Pancreas (tissue), 10 donors: ENCODE measurements at regions not wholly inside any gene's neighbourhood (a gene's known extent, or its start where the extent isn't known, plus 50 kb on each side); places are given as distances from the start of the nearest gene placed in this dataset.

Source experiments
- ATAC-seq, 4 donors: fragments of 200-7000 bp; cut with Tn5 transposase; one replicate each; pipeline versions ENCODE4 v1.8.0 to v1.9.1; 2020; ENCODE audit warnings: mild to moderate bottlenecking in 4 of 4, moderate library complexity in 4 of 4
- DNase-seq, 6 donors: peaks; one replicate each; pipeline ENCODE4 v3.0.0-alpha.2; 2020
- FAIRE-seq: peaks from 2 replicates; lab custom pipeline; 2012; peaks lifted over from hg19 to GRCh38; lab: Jason Lieb, UNC
- H3K27ac ChIP-seq, 4 donors: fragments of 200-600 bp; sonication (generic); 1 replicate in 3 of 4; 2 replicates in 1 of 4; pipeline versions ENCODE4 v1.5.0 to v1.8.0; 2020
- H3K27me3 ChIP-seq, 4 donors: fragments of 200-600 bp; one replicate each; pipeline ENCODE4 v1.8.0; 2021
- H3K36me3 ChIP-seq, 3 donors: fragments of 200-600 bp; sonication (generic) in 1 of 3; one replicate each; pipeline versions ENCODE4 v1.5.0 to v1.8.0; 2020 to 2021
- H3K4me1 ChIP-seq, 3 donors: fragments of 200-600 bp; one replicate each; pipeline ENCODE4 v1.8.0; 2021
- H3K4me3 ChIP-seq, 4 donors: fragments of 200-600 bp; sonication (generic) in 2 of 4; one replicate each; pipeline versions ENCODE4 v1.5.0 to v1.8.0; 2020 to 2021
- H3K9me3 ChIP-seq, 4 donors: fragments of 200-600 bp; one replicate each; pipeline ENCODE4 v1.8.0; 2021
- CTCF ChIP-seq, 4 donors: fragments of 200-600 bp; sonication (generic) in 3 of 4; IDR thresholded peaks; one replicate each; pipeline versions ENCODE4 v1.5.0 to v1.8.0; 2021; ENCODE audit warnings: antibody characterized with exemption in 4 of 4
- WGBS, 2 donors: extraction: QIAGEN DNeasy Blood & Tissue Kit; methylation state at CpG; one replicate each; pipeline ENCODE4 v1.1.7; 2013; 5-methylcytosine and 5-hydroxymethylcytosine counted together
- intact Hi-C, 3 donors: fragments of 100-400 bp; cut with DNase I; formaldehyde crosslinking; loops; one replicate each; pipeline versions ENCODE4 v1.11.1 to v1.14.2; 2022
- donor health status: healthy with polysubstance abuse.
- donor health status: DM: no; HTN: no; CAD: no; lungs with moderate emphysema.
- donor health status: DM: no; HTN: no; CAD: no.
- donor health status: control.
- donor health status: control.
- donor health status: Bipolar disorder and iron deficiency.
- donor health status: DM: yes; HTN: yes; CAD: no.
- donor health status: DM: no; HTN: no; CAD: no.
- donor health status: DM: no; HTN: no; CAD: no.
- donor health status: DM: yes; HTN: yes; CAD: no.

- no peak for FAIRE-seq
- Histone ChIP-seq H3K36me3 (no peaks in the 10 kb centered on the region), H3K27me3 (no peaks in the 10 kb centered on the region), H3K4me1 (no peaks in the 10 kb centered on the region), H3K9me3 (no peaks in the 10 kb centered on the region), H3K27ac (no peak overlapping the region), H3K4me3 (no peak overlapping the region)
- no peak for ATAC-seq
- 75 to 79% methylated on average over 7 of the region's 7 CpGs for WGBS, 2 donors
- DNase-seq: no peak
- intact Hi-C loops: no loop called here
- TF ChIP-seq CTCF (IDR thresholded peaks at IDR 0.05): no peak
These were observed 278.6 kb downstream of the ZSWIM6 start for GRCh38 chr5:61610678-61611024.

- H3K27me3 ChIP-seq: no peaks in the 10 kb centered on the region
- intact Hi-C loops: no loop called here
- H3K4me1 ChIP-seq: no peaks in the 10 kb centered on the region
- H3K9me3 ChIP-seq: no peaks in the 10 kb centered on the region
- ATAC-seq: no peak
- TF ChIP-seq CTCF (IDR thresholded peaks at IDR 0.05): no peak
- no peak for FAIRE-seq
- H3K27ac ChIP-seq: no peak overlapping the region
- DNase-seq: no peak
- H3K36me3 ChIP-seq: no peaks in the 10 kb centered on the region
- H3K4me3 ChIP-seq: no peak overlapping the region
- 72 to 78% methylated on average over 8 of the region's 8 CpGs for WGBS, 2 donors
These were observed 280.4 kb downstream of the ZSWIM6 start for GRCh38 chr5:61612431-61612830.

GRCh38 chr5:61613679-61614078 lies 281.6 kb downstream of the ZSWIM6 start:
- no peak for TF ChIP-seq CTCF (IDR thresholded peaks at IDR 0.05)
- H3K9me3 ChIP-seq: no peaks in the 10 kb centered on the region
- no peaks in the 10 kb centered on the region for H3K27me3 ChIP-seq
- FAIRE-seq: no peak
- DNase-seq: no peak
- intact Hi-C loops: no loop called here
- no peak overlapping the region for H3K27ac ChIP-seq
- 70 to 78% methylated on average over 6 of the region's 6 CpGs for WGBS, 2 donors
- no peak overlapping the region for H3K4me3 ChIP-seq
- H3K4me1 ChIP-seq: no peaks in the 10 kb centered on the region
- no peaks in the 10 kb centered on the region for H3K36me3 ChIP-seq
- no peak for ATAC-seq

GRCh38 chr5:61614606-61615005 lies 282.5 kb downstream of the ZSWIM6 start:
- Histone ChIP-seq H3K27me3 (no peaks in the 10 kb centered on the region), H3K27ac (no peak overlapping the region), H3K4me3 (no peak overlapping the region), H3K4me1 (no peaks in the 10 kb centered on the region), H3K36me3 (no peaks in the 10 kb centered on the region), H3K9me3 (no peaks in the 10 kb centered on the region)
- no peak for ATAC-seq
- intact Hi-C loops: no loop called here
- no peak for DNase-seq
- no peak for FAIRE-seq
- TF ChIP-seq CTCF (IDR thresholded peaks at IDR 0.05): no peak
- WGBS, 2 donors: 87 to 91% methylated on average over 3 of the region's 3 CpGs

GRCh38 chr5:61617039-61617438 lies 285.0 kb downstream of the ZSWIM6 start:
- Histone ChIP-seq H3K9me3 (no peaks in the 10 kb centered on the region), H3K27ac (no peak overlapping the region), H3K27me3 (no peaks in the 10 kb centered on the region), H3K4me1 (peaks cover 7 to 16% (median 13%) of the 10 kb centered on the region in 3 donors), H3K36me3 (no peaks in the 10 kb centered on the region), H3K4me3 (no peak overlapping the region)
- intact Hi-C loops: no loop called here
- no peak for TF ChIP-seq CTCF (IDR thresholded peaks at IDR 0.05)
- 85 to 89% methylated on average over 3 of the region's 3 CpGs for WGBS, 2 donors
- FAIRE-seq (no peak), DNase-seq (no peak), ATAC-seq (no peak)
